Neural cell (in vitro differentiated cells): ENCODE measurements at regions not wholly inside any gene's neighbourhood (a gene's known extent, or its start where the extent isn't known, plus 50 kb on each side); places are given as distances from the start of the nearest gene placed in this dataset.

ENCODE experiments used
- H2AFZ ChIP-seq: fragments of 200-600, 300-800 bp; sonication (generic), shearing (Covaris generic); 2 replicates; pipeline ENCODE4 v1.6.0; 2014; ENCODE audit warnings: low read depth, mild to moderate bottlenecking, antibody characterized with exemption, low read length, moderate library complexity
- H3F3A ChIP-seq: fragments of 200-600 bp; shearing (Covaris generic); 2 replicates; pipeline ENCODE4 v1.6.1; 2016; ENCODE audit warnings: mild to moderate bottlenecking, moderate library complexity, mixed read lengths, antibody characterized with exemption, low read length; ENCODE audit not compliant: insufficient read depth, poor library complexity, severe bottlenecking
- H3K27ac ChIP-seq: fragments of 200-600, 300-800 bp; sonication (generic), shearing (Covaris generic); 2 replicates; pipeline ENCODE4 v1.5.1; 2014; ENCODE audit warnings: mild to moderate bottlenecking, low read length, moderate library complexity
- H3K27me3 ChIP-seq: fragments of 300-800, 200-600 bp; sonication (generic), shearing (Covaris generic); 2 replicates; pipeline ENCODE4 v1.6.0; 2014; ENCODE audit warnings: mild to moderate bottlenecking, low read depth, low read length, moderate library complexity; ENCODE audit not compliant: insufficient read depth
- H3K36me3 ChIP-seq: fragments of 300-800, 200-600 bp; sonication (generic), shearing (Covaris generic); 2 replicates; pipeline ENCODE4 v1.5.1; 2014; ENCODE audit warnings: mild to moderate bottlenecking, antibody characterized with exemption, low read length, moderate library complexity; ENCODE audit not compliant: insufficient read depth
- H3K4me2 ChIP-seq: fragments of 300-800, 200-600 bp; sonication (generic), shearing (Covaris generic); 2 replicates; pipeline ENCODE4 v1.6.0; 2014; ENCODE audit warnings: mild to moderate bottlenecking, low read length
- H3K4me3 ChIP-seq: fragments of 300-800, 200-600 bp; sonication (generic), shearing (Covaris generic); 2 replicates; pipeline ENCODE4 v1.5.1; 2014; ENCODE audit warnings: mild to moderate bottlenecking, low read length, moderate library complexity
- H3K79me2 ChIP-seq: fragments of 200-600 bp; shearing (Covaris generic); replicated peaks from 2 replicates; pipeline ENCODE4 v1.6.0; 2014; ENCODE audit warnings: mild to moderate bottlenecking, low read length, moderate library complexity; ENCODE audit not compliant: insufficient read depth
- H3K9ac ChIP-seq: fragments of 300-800, 200-600 bp; sonication (generic), shearing (Covaris generic); 2 replicates; pipeline ENCODE4 v1.6.1; 2016; ENCODE audit warnings: mild to moderate bottlenecking, low read length, mixed read lengths
- H3K9me2 ChIP-seq: fragments of 200-600 bp; shearing (Covaris generic); 2 replicates; pipeline ENCODE4 v1.6.1; 2016; ENCODE audit warnings: mild to moderate bottlenecking, low read length, mixed read lengths; ENCODE audit not compliant: insufficient read depth
- H3K9me3 ChIP-seq: fragments of 200-600, 300-800 bp; sonication (generic), shearing (Covaris generic); 2 replicates; pipeline ENCODE4 v1.6.1; 2016; ENCODE audit warnings: mild to moderate bottlenecking, mixed run types, low read length, moderate library complexity, mixed read lengths
- H4K20me1 ChIP-seq: fragments of 200-600 bp; shearing (Covaris generic); 2 replicates; pipeline ENCODE4 v1.6.1; 2016; ENCODE audit warnings: mild to moderate bottlenecking, mixed run types; ENCODE audit not compliant: insufficient read depth
- EP300 ChIP-seq: fragments of 450-650 bp; conservative IDR thresholded peaks from 2 replicates; pipeline ENCODE4 v1.6.1; 2014; ENCODE audit warnings: antibody characterized with exemption, mild to moderate bottlenecking, moderate library complexity; ENCODE audit not compliant: poor library complexity, severe bottlenecking
- EZH2 ChIP-seq: fragments of 200-600, 300-800 bp; shearing (Covaris generic), sonication (generic); IDR thresholded peaks from 2 replicates; pipeline ENCODE4 v1.6.1; 2014; ENCODE audit warnings: antibody characterized with exemption, low read length, borderline replicate concordance, mild to moderate bottlenecking; ENCODE audit not compliant: insufficient read depth, poor library complexity, severe bottlenecking
- MXI1 ChIP-seq: fragments of 450-650 bp; conservative IDR thresholded peaks from 2 replicates; pipeline ENCODE4 v1.6.1; 2014; ENCODE audit warnings: antibody characterized with exemption, mild to moderate bottlenecking; ENCODE audit not compliant: poor library complexity, severe bottlenecking
- POLR2AphosphoS5 ChIP-seq: IDR thresholded peaks from 2 replicates; pipeline ENCODE4 v1.6.1; 2012
- RAD21 ChIP-seq: fragments of 450-650 bp; conservative IDR thresholded peaks from 2 replicates; pipeline ENCODE4 v1.6.1; 2014; ENCODE audit warnings: antibody characterized with exemption, mild to moderate bottlenecking, moderate library complexity
- REST ChIP-seq: IDR thresholded peaks from 2 replicates; pipeline ENCODE4 v1.6.1; 2012; ENCODE audit warnings: borderline replicate concordance
- SMC3 ChIP-seq: fragments of 450-650 bp; conservative IDR thresholded peaks from 2 replicates; pipeline ENCODE4 v1.6.1; 2014; ENCODE audit warnings: antibody characterized with exemption, mild to moderate bottlenecking, moderate library complexity; ENCODE audit not compliant: poor library complexity
- TAF1 ChIP-seq: IDR thresholded peaks from 2 replicates; pipeline ENCODE4 v1.6.1; 2012; ENCODE audit warnings: low read depth
- TF ChIP-seq, protein P1 (sequence below): fragments of 450-650 bp; IDR thresholded peaks from 2 replicates; pipeline ENCODE4 v1.5.1; 2014; ENCODE audit warnings: antibody characterized with exemption, mild to moderate bottlenecking, moderate library complexity; ENCODE audit not compliant: poor library complexity, severe bottlenecking

- Histone ChIP-seq H3K9me2 (no peaks in the 10 kb centered on the region), H3K79me2 (no peaks in the 10 kb centered on the region), H3K9me3 (no peaks in the 10 kb centered on the region), H4K20me1 (no peaks in the 10 kb centered on the region), H3K27ac (no peak overlapping the region), H3K4me3 (no peak overlapping the region), H2AFZ (no peak overlapping the region), H3F3A (no peaks in the 10 kb centered on the region), H3K4me2 (no peak overlapping the region), H3K27me3 (no peaks in the 10 kb centered on the region), H3K9ac (no peak overlapping the region), H3K36me3 (no peaks in the 10 kb centered on the region)
- TF ChIP-seq RAD21: no peak
- no peak for TF ChIP-seq EP300
- TF ChIP-seq, protein P1, sequence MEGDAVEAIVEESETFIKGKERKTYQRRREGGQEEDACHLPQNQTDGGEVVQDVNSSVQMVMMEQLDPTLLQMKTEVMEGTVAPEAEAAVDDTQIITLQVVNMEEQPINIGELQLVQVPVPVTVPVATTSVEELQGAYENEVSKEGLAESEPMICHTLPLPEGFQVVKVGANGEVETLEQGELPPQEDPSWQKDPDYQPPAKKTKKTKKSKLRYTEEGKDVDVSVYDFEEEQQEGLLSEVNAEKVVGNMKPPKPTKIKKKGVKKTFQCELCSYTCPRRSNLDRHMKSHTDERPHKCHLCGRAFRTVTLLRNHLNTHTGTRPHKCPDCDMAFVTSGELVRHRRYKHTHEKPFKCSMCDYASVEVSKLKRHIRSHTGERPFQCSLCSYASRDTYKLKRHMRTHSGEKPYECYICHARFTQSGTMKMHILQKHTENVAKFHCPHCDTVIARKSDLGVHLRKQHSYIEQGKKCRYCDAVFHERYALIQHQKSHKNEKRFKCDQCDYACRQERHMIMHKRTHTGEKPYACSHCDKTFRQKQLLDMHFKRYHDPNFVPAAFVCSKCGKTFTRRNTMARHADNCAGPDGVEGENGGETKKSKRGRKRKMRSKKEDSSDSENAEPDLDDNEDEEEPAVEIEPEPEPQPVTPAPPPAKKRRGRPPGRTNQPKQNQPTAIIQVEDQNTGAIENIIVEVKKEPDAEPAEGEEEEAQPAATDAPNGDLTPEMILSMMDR: no peak
- no peak for TF ChIP-seq POLR2AphosphoS5
- TF ChIP-seq TAF1: no peak
- TF ChIP-seq EZH2: no peak
- no peak for TF ChIP-seq MXI1
- no peak for TF ChIP-seq SMC3
- no peak for TF ChIP-seq REST
These were observed 74.3 kb upstream of the FICD start for GRCh38 chr12:108440736-108441135.

DNA sequence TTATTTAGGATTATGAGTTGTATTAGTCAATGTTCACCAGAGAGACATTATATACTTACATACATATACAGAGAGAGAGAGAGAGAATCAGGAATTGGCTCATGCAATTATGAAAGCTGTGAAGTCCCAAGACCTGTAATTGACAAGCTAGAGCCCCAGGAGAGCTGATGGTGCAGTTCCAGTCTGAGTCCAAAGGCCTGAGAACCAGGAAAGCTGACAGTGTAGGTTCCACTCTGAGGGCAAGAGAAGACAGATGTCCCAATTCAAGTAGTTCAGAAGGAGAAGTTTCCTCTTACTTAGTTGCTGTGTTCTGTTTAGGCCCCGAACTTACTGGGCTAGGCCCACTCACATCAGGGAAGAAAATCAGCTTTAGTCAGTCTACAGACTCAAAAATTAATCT, 76.4 kb upstream of the FICD start:
- Histone ChIP-seq H3K9me2 (no peaks in the 10 kb centered on the region), H3K9ac (no peak overlapping the region), H3K27ac (no peak overlapping the region), H3K4me2 (no peak overlapping the region), H2AFZ (no peak overlapping the region), H3K4me3 (no peak overlapping the region), H3K36me3 (no peaks in the 10 kb centered on the region), H3K79me2 (no peaks in the 10 kb centered on the region), H3K27me3 (no peaks in the 10 kb centered on the region), H4K20me1 (no peaks in the 10 kb centered on the region), H3F3A (no peaks in the 10 kb centered on the region), H3K9me3 (no peaks in the 10 kb centered on the region)
- TF ChIP-seq RAD21 (no peak), SMC3 (no peak), POLR2AphosphoS5 (no peak), EP300 (no peak), TAF1 (no peak), MXI1 (no peak), REST (no peak), EZH2 (no peak)
- TF ChIP-seq, protein P1: no peak
